Stimulated activated CD8-positive, alpha-beta memory T cell treated with anti-CD3 and anti-CD28 coated beads, Interleukin-4, amount 100 ng/mL, for 4 hours (primary cell): ENCODE measurements at regions not wholly inside any gene's neighbourhood (a gene's known extent, or its start where the extent isn't known, plus 50 kb on each side); places are given as distances from the start of the nearest gene placed in this dataset.

ENCODE experiments used
- DNase-seq, 2 donors: peaks; one replicate each; pipeline ENCODE4 v3.0.0-alpha.2; 2020; ENCODE audit warnings: low read depth in 2 of 2, low spot score in 1 of 2

DNA sequence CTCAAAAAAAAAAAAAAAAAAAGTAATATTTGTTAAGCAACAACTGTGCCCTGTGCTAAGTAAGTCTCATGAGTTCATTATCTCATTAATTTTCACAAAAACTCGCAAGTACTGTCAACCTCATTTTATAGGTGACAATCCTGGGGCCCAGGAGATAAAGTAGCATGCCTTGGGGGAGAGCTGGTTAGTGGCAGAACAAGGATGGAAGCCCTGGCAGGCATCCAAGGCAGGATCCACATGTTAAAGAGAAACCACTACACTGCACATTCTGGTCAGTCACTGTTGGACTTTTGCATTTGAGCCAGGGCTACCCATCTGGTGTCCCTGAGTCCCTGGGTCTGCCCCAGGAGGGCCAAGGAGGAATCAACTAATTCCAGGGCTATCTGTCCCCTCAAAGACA, 54.6 kb downstream of the ZFP36L2 start:
- DNase-seq = no peak

DNA sequence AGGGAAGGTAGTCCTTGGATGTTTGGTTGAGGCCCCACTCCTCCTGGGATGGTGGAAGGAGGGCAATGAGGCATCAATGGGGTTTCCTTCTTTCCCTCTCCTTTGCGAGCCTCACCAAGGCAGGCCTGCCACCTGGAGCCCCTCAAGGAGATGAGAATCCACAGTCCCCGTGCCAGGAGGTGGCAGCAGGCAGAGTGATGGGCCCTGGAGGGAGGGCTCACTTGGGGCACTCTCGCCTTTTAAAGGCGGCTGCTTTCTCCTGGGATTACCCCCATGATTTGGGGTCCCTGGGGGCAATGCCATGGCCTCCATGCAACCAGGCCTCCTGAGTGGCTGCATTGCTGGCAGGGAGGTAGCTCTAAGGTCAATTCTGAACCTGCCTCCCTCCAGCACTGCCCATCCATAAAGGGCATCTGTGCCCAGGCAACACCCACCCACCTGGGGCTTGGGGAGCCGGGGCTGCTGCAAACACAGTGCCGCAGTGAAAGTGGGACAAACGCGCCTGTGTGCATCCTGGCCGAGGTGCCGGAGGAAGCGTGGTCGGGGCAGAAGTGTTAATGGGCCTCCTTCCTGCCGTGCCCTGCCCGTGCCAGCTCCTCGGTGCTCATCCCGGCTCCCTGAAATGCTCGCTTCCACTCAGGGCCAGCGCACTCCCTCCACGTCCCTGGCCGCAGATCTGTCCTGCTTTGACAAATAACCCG, 55.9 kb downstream of the ZFP36L2 start:
- DNase-seq = no peak

DNA sequence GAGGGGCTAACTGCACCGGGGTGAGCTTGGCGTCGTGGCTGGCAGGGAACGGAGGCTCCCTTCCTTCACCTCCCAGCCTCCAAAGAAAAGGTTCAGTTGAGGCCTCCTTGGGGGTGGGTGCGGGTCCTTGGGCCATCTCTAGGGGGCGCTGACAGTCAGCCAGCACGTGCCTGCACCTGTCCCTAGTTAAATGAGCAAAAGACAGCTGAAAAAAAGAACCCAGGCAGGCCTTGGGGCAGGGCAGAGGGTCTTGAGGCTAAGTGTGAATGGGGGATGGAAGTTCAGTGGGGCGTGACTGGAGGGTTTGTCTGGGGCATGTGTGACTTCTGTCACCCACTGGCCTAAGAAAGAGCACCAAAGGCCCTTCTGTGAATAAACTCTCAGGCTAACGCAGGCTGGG, 56.4 kb downstream of the ZFP36L2 start:
- DNase-seq = no peak

DNA sequence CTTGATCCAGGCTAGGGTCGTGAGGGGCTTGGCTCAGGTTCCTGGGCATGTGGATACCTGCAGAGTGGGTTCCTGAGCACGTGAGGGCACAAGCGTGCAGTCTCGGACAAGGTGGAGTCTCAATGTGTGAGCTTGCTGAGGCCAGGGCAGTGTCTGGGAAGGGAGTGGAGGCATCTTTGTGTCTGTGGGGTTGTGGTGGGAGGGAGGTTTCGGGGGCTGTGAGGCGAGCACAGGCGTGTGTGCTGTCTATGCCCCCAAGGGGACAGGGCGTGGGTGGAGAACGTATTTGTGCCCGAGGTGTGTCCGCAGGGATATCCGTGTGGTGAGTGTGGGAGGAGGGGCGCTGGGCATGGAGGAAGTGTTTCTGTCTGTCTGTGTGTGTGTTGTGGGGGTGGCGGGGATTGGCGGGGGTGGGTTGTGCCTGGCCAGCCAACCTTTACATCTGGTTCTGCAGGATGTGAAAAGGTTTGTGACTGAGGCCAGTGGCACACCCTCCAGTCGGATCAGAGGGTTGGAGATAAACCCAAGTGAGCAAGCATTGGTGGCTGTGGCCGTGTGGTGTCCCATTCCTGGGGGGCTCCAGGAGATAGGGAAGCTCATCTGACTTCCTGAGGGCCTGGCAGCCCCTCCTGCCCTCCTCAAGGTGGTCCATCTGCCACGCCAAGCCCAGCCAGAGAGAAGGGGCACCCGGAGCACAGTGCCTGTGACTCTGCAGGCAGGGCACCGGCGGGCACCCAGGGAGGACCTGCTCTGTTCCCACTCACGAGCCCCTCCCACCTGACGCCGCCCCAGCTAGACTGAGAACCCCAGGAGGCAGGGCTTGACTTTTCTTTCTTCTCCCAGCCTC, 57.1 kb downstream of the ZFP36L2 start:
- DNase-seq = no peak

DNA sequence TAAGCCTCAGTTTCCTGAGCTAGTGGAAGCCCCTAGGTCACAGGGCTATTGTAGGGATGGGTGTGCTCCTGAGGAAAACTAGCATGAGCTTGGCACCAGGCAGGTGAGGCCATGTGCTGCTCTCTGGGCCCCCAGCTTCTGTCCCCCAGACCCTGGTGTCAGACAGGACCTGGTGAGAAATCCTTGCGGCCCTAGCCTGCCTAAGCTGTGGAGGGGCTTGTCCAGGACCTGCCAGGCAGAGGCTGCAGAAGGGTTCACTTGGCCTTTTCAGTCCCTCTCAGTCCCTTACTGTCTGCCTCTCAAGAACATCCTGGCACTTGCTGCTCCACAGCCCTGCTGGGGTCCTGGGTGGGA, 58.4 kb downstream of the ZFP36L2 start:
- DNase-seq = no peak

DNA sequence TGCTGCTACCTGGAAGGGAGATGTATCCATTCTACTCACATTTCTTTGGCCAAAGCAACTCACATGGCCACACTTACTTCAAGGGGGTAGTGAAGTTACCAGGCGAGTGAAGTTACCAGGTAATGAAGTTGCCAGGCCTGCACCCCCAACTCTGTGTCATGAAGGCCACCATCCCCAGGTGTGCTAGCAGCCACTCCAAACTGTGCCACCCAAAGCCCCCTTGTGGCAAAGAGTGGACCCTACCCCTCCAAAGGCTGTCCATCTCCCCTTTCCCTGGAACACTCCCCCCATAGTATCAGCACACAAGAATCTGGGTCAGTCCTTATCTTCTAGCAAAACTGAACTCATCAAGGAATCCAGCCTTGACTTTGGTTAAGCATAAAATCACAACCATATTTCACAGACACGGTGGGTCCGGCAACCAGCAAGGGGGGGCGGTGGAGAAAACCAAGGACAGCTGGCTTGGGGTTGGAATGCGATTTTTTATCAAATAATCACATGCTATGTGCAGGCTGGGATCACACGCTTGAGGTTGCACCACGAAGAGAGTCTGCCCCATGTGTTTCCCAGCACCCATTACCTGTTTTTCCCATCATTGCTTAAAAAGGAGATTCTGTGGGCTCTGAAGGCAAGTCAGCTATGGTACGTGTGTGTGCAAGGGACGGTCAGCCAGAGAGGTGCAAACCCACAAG, 60.9 kb downstream of the ZFP36L2 start:
- DNase-seq = no peak

DNA sequence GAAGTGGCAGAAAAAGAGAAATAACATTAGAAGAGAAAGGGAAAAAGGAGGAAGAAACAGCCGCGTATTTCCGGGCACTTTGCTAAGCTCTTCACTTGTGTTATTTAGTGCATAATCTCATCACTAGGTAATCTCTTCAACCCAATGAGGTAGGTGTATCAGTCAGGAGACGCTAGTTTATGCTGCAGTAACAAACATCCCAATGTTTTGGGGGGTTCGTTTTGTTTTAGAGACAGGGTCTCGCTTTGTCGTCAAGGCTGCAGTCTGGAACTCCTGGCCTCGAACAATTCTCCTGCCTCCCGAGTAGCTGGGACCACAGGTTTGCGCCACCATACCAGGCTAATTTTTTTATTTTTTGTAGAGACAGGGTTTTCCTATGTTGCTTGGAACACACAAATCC, 61.7 kb downstream of the ZFP36L2 start:
- no peak for DNase-seq

DNA sequence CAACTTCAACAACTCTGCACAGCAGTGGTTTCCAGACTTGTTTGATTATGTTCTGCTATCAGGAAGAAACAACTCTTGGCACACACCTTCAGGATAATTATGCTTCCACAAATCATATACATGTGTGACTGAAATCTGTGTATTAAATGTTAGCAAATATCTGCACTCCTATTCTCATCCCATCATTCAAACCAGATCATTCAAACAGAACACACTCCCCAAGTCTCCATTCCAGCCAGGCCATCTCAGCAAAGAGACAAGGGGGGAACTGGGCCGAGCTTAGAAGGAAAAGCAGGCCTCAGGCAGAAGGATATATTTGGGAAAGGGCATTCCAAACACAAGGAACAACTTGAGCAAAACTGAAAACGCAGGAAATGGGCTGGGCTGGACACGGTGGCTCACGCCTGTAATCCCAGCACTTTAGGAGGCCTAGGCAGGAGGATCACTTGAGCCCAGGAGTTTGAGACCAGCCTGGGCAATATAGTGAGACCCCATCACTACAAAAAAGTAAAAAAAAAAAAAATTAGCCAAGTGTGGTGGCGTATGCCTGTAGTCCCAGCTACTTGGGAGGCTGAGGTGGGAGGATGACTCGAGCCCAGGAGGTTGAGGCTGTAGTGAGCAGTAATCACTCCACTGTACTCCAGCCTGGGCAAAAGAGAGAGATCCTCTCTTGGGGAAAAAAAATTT, 62.7 kb downstream of the ZFP36L2 start:
- DNase-seq = no peak

DNA sequence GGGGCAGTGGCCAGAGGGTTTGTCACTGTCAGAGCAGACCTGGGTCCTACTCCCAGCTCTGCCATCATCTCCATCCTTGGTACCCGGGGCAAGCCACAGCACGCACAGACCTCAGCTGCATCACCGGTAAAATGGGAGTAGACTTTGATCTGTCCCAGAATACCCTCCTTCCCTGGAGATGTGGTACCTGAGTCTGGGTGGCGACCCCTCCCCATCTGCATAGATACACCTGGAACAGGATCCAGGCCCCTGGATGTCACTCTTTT, 64.0 kb downstream of the ZFP36L2 start:
- DNase-seq = no peak

DNA sequence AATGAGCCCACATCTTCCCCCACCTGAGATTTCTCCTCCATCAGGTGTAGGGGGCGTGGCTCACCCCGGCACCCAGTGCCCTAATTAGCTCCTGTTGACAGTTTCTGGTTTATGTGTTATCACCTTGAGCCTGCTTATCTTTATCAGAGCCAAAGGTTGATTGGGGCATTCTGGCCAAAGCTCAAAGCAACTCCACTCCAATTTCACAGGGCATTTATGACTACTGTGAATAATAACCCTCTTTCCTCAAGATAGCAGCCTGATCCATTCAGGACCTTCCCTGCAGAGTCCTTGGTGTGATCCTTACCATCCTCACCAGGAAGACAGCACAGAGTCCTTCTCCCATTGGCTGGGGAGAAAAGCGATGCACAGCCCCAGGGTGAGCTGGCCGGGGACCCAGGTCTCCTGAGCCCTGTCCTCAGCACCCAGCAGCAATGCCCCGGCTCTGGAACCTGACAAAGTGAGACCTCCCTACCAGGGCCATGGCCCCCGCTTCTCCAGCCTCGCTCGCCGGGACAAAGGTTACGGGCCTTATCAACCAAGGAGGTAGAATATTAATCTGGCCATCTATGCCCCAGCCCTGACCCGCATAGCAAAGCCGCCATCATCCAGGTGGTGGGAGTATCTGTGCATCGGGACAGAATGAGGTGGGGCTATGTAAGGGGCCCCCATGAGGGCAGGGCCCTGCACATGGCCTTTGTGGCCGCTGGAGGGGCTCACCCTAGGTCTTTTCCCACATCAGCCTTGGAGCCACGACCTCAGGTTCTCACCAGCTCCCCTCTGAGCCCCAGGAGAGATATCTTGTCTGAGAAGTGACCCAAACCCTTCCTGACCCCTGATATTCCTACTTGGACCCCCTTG, 64.5 kb downstream of the ZFP36L2 start:
- no peak for DNase-seq

DNA sequence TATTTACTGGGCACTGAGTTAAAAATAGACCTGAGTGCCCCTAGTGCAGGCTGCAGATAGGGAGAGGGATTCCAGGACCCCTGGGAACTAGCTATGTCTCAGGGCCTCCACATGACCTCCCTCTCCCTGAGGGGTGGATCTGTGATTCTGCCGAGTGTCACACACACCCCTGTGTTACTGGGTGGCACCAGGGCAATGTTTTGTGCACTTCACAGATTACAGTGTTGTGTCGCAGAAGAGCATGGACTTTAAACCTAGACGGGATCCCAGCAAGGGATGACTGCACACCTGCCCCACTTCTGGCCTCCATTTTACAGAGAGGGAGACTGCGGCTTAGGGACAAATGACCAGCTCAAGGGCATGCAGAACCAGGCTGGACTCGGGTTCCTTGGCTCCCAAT, 65.6 kb downstream of the ZFP36L2 start:
- no peak for DNase-seq

DNA sequence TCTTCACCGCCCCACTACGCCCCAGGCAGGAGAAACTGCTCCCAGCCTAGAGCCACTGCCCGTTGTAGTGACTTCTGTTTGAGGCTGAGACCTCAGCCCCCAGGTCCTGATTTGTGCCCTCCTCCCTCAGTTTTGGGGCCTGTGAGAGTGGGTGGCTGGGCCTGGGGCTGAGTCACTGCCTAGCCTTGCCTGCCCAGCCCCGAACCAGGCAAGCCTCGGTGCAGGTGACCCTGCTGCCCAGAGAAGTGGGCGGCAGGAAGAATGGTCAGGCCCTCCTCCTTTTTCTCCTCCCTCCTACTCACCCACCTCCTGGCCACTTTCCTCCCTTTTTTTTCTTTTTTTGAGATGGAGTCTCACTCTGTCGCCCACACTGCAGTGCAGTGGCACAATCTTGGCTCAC, 66.6 kb downstream of the ZFP36L2 start:
- no peak for DNase-seq

DNA sequence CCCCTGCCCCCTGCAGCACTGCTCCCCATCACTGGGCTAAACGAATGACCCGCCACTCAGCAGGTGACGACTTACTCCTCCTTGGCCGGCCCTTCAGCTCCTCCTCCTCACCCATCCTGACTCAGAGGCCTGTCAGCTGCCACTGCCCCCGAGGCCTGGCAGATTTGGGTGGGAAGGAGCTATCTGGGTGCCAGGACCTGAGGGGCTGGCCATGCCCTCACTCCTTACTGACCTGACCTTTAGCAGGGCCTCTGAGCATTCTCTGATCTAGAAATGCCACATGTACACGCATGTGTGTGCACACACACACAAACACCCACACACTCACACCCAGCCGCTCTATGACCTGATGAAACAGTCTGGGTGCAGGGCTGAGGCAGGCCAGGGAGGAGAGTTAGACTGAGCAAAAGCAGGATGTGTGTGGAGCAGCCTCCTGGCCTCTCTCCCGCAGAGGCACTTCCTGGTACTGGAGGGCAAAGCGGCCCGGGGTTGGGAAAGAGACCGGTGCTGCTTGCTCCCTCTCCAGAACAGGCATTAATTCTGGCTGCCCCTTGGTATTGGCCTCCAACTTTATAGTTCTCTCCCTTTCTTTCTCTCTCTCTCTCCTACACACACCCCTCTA, 68.0 kb downstream of the ZFP36L2 start:
- peak in 1 of 2 donors; percentile 51 for DNase-seq

DNA sequence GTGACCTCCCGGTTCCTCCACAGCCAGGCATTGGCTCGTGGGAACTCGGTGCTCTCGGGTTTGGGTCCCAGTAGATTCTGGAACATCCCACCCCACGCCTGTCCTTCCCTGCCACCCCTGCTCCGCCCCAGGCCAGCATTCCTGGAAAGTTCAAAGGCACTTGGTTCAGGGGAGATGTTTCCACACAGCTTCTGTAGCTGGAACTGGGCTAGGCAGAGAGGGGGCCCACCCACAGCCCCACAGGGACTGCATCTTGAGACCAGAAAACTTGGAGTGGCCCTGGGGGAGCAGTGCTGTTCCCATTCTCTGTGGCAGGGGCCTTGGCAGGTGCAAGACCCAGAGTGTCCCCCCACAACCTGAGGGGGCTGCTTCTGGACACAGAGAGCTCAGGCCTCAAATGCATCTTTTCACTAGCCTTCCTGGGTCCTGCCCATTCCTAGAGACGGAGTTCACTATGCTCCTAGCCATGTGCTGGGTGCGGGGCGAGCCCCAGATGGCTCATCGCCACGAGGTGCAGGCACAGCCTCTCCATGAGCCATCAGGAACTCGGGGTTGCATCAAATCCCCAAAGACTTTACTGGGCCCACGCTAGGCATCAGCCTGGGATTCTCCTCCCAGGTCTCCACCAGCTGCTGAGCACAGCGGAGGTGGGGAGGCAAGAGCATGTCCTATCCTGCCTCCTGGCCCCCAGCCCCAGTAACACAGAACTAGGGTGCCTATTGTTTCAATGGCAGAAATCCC, 68.7 kb downstream of the ZFP36L2 start:
- no peak for DNase-seq

DNA sequence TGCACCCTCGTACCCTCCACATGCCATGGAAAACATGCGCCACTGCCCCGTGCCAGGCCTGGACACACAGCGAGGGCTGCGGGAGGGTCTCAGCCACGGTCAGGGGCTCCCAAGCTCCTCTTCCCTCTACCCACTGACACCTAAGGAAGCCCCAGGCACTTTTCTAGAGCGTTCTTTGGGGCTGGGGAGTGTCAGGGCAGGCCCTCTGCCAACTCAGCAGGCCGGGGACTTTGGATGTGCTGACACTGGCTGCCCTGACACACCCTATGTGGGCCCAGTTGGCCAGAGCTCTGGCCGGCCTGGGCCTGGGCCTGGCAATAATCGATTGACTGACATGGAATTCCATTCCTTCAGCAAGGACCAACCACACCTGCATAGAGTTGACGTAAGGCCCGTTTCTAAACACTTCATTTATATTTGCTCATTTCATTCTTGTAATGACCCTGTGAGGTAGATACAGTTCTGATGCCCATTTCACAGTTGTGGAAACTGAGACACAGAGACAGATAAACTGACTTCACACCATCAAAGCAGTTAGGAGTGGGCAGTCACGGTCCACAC, 70.5 kb downstream of the ZFP36L2 start:
- DNase-seq = no peak

DNA sequence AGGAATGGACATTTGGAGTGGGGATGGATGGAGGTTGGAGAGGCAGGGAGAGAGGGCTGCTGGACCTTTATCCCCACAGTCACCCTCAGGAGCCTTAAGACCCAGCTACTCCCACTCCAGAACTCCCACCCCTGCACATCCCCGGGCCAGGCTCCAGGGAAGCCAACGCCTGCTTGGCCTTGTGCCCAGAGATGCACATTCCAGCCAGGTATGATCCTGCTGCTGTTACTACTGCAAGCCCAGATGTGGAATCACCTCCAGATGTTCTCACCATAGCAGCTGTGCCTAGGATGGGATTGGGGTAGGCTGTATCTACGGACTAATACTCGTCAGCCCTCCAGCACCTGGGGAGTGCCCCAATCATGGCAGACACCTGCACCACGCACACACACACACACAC, 71.7 kb downstream of the ZFP36L2 start:
- no peak for DNase-seq

DNA sequence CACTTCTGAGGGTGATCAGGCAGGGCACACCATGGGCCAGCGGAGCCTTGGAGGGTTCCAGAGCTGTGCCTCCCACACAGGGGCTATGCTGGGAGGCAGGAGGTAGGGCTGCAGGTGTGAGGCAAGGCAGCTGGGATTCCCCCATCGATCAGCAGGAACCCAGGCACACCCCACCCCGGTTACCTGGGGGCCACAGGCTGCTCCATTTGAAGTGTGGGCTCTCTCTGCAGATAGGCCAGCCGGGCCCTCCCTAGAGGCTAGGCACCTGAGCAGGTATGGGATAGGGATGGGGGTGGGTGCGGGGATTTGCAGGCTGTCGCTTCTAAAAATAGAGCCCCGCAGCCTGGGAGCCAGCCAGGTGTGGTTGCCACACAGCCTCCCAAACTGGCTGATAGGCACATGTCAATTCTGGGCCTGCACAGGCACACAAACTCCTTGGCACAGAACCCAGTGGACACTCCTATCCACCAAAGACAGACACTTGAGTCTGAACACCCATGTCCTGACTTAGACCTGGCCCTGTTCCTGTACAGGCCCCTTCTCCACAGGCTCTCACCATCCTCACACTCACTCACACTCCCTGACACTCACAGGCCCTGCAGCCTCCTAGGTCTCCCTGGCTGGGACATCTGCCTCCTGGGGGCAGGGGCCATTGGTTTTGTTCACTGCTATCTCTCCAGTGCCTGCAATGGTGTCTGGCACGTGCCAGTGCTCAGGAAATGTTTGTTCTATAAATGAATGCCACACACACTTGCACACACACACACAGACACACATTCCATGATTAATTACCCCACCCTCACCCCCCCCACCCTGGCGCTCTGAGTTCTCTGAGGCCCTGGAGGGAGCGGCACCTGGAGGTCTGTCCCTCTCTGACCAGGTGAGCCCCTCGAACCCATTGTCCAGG, 73.4 kb downstream of the ZFP36L2 start:
- no peak for DNase-seq

DNA sequence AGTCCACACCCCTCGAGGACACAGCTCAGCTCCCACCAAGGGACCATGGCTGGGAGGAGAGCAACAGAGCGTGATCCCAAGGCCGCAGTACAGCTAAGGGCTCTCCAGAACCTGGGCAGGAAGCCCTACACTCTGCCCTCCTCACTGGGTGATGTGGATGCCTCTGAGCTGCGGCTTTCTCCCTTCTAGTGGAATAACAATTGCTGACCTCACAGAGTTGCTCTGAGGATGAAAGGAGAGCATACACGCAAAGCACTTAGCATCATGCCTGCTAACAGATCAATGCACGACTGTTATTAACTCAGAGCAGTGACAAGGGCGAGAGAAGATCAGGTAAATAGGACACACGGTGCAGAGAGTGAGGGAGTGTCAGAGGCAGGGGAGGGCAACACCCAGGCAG, 74.2 kb downstream of the ZFP36L2 start:
- no peak for DNase-seq
